ENCODE measurements at regions not wholly inside any gene's neighbourhood (a gene's known extent, or its start where the extent isn't known, plus 50 kb on each side); places are given as distances from the start of the nearest gene placed in this dataset.
"Not testable (repeated sequence)": the region's sequence is repeated elsewhere in the genome, so short reads cannot be mapped to it uniquely, and the experiment has no call there.

DNA sequence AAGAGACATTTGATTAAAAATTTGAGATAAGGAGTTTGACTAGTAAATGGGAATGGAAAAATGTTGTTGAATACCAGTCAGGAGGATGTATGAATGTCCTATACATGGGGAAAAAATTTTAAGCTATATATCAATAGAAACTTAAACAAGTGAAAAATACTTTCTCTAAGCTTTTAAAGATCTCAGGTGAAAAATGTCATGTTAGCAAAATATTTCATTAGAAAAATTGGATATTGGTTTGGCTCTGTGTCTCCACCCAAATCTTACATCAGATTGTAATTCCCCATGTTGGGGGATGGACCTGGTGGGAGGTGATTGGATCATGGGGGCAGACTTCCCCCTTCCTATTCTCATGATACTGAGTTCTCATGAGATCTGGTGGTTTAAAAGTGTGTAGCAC is 279.6 kb upstream of the CADM2 start:
- H3K9me3 ChIP-seq (ENCODE audit: control insufficient read depth, insufficient read depth, low read length), result no peaks in the 10 kb centered on the region
- no peaks in the 10 kb centered on the region for H3K4me1 ChIP-seq (ENCODE audit: control insufficient read depth, insufficient read depth, low read length)
- H3K9ac ChIP-seq (ENCODE audit: low read depth, low read length), result no peak overlapping the region
- H3K4me3 ChIP-seq (ENCODE audit: low read depth, low read length), result no peak overlapping the region
- H3K27me3 ChIP-seq (ENCODE audit: control insufficient read depth, insufficient read depth, low read length), result no peaks in the 10 kb centered on the region
- H3K36me3 ChIP-seq (ENCODE audit: control insufficient read depth, insufficient read depth, low read length), result no peaks in the 10 kb centered on the region

DNA sequence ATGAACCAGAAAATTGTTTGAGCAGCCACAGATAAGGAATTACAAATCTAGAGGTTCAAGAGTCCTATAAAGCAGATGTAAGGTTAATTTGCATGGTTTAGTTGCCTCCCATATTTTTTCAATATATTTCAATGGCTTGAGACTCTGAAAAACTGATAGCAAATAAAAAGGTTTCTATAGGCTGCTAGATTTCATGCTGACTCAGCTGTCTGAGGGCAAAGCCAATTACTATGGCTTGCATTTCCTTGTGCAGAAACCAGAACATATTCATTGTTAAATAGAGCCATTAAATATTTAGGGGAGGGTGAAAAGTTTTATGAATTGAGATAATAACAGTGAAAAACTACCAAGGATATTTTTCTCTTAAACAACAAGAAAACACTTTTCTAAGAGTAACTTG is 278.1 kb upstream of the CADM2 start:
- H3K27me3 ChIP-seq (ENCODE audit: control insufficient read depth, insufficient read depth, low read length), result no peaks in the 10 kb centered on the region

DNA sequence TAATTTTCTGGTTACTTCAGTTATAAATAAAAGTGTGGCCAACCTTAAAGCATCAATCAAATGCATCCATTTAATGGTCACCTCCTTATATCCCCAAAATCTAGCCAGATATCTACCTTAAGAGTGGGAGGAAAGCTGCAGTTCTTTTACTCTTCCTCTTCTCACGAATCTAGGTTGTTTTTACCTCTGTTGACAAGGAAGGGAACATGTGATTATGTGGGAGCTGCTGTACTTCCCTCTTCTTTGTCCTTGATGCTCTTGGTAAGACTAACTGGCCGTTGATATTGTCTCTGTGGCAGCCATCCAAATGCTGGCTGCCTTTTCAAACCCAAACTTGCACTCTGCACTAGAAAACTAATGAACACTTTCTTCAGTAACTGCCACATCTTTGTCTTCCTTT is 275.3 kb upstream of the CADM2 start:
- Histone ChIP-seq H3K9me3 (ENCODE audit: control insufficient read depth, insufficient read depth, low read length) (no peaks in the 10 kb centered on the region), H3K9ac (ENCODE audit: low read depth, low read length) (no peak overlapping the region), H3K27me3 (ENCODE audit: control insufficient read depth, insufficient read depth, low read length) (no peaks in the 10 kb centered on the region), H3K36me3 (ENCODE audit: control insufficient read depth, insufficient read depth, low read length) (no peaks in the 10 kb centered on the region), H3K4me3 (ENCODE audit: low read depth, low read length) (no peak overlapping the region), H3K4me1 (ENCODE audit: control insufficient read depth, insufficient read depth, low read length) (no peaks in the 10 kb centered on the region)

More for the DNA sequence above, 278.1 kb upstream of the CADM2 start:
- Histone ChIP-seq H3K9me3 (ENCODE audit: control insufficient read depth, insufficient read depth, low read length) (no peaks in the 10 kb centered on the region), H3K4me1 (ENCODE audit: control insufficient read depth, insufficient read depth, low read length) (no peaks in the 10 kb centered on the region), H3K4me3 (ENCODE audit: low read depth, low read length) (no peak overlapping the region), H3K9ac (ENCODE audit: low read depth, low read length) (no peak overlapping the region), H3K36me3 (ENCODE audit: control insufficient read depth, insufficient read depth, low read length) (no peaks in the 10 kb centered on the region)

DNA sequence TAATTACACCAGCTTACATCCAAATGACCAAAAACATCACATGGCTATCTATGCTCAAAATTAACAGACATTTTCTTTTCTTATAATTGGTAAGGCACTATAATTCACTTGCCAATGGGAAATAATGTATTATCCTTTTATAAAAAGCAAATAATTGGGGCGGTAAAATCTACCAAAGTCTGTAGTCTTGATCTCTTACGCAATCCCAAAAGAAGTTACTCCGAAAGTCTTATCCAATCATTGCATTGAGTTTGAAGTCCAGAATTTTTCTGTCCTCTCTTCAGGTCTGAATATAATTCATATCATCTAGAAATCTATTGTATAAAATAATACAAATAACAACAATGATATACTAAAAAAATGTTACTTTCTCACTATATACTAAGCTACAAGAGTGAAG is 273.3 kb upstream of the CADM2 start:
- H3K27me3 ChIP-seq (ENCODE audit: control insufficient read depth, insufficient read depth, low read length), result no peaks in the 10 kb centered on the region
- no peaks in the 10 kb centered on the region for H3K9me3 ChIP-seq (ENCODE audit: control insufficient read depth, insufficient read depth, low read length)
- no peaks in the 10 kb centered on the region for H3K36me3 ChIP-seq (ENCODE audit: control insufficient read depth, insufficient read depth, low read length)
- H3K4me3 ChIP-seq (ENCODE audit: low read depth, low read length), result no peak overlapping the region
- H3K4me1 ChIP-seq (ENCODE audit: control insufficient read depth, insufficient read depth, low read length), result no peaks in the 10 kb centered on the region
- no peak overlapping the region for H3K9ac ChIP-seq (ENCODE audit: low read depth, low read length)

DNA sequence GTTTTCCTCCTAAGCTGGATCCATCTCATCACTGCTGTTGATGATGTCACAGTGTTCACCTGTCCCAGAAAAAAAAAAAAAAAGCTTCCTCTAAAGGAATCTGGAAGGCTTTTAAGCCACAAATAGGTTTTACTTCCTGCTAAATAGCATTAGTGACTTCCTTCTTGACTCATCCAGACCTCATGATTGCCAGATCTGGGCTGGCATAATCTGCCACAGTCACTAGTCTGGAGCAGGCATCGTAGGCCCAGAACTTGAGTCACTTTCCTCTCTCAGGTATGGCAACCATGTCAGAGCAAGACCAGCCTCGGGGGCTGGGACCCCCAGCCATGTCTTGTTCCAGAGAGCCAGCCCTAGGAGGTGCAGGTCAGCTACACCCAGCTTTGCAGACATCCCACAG is 266.5 kb upstream of the CADM2 start:
- Histone ChIP-seq H3K4me1 (ENCODE audit: control insufficient read depth, insufficient read depth, low read length) (no peaks in the 10 kb centered on the region), H3K9ac (ENCODE audit: low read depth, low read length) (no peak overlapping the region), H3K9me3 (ENCODE audit: control insufficient read depth, insufficient read depth, low read length) (no peaks in the 10 kb centered on the region), H3K36me3 (ENCODE audit: control insufficient read depth, insufficient read depth, low read length) (no peaks in the 10 kb centered on the region), H3K4me3 (ENCODE audit: low read depth, low read length) (no peak overlapping the region), H3K27me3 (ENCODE audit: control insufficient read depth, insufficient read depth, low read length) (no peaks in the 10 kb centered on the region)

DNA sequence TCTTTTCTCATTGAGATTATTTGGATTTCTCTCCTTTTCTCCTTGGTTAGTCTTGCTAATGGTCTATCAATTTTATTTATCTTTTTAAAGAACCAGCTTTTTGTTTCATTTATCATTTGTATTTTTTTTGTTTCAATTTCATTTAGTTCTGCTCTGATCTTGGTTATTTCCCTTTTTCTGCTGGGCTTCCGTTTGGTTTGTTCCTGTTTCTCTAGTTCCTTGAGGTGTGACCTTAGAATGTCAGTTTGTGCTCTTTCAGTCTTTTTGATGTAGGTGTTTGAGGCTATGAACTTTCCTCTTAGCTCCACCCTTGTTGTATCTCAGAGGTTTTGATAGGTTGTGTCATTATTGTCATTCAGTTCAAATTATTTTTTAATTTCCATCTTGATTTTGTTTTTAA is 248.5 kb upstream of the CADM2 start:
- H3K4me3 ChIP-seq (ENCODE audit: low read depth, low read length); H3K9me3 ChIP-seq (ENCODE audit: control insufficient read depth, insufficient read depth, low read length): not testable (repeated sequence)

DNA sequence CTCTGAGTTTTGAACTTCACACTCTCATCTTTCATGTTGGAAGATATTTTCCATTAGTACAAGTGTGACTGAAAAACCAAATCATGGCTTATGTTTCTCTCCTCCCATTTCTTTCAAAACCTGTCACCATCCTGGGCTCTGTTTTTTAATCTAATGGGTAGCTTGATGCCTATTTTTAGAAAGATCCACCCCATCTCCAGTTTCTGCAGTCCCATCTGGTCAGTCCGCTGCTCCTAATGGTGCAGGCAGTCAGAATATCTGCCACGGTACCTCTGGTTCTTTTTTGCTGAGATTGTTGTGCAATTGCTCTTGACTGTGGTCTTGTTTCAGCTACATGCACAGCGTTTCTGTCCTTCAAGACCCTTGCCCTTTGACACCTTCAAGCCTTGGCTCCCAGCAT is 240.9 kb upstream of the CADM2 start:
- Histone ChIP-seq H3K9me3 (ENCODE audit: control insufficient read depth, insufficient read depth, low read length) (no peaks in the 10 kb centered on the region), H3K36me3 (ENCODE audit: control insufficient read depth, insufficient read depth, low read length) (no peaks in the 10 kb centered on the region), H3K4me3 (ENCODE audit: low read depth, low read length) (no peak overlapping the region)

More for the DNA sequence above, 248.5 kb upstream of the CADM2 start:
- H3K27me3 ChIP-seq (ENCODE audit: control insufficient read depth, insufficient read depth, low read length); H3K36me3 ChIP-seq (ENCODE audit: control insufficient read depth, insufficient read depth, low read length); H3K9ac ChIP-seq (ENCODE audit: low read depth, low read length); H3K4me1 ChIP-seq (ENCODE audit: control insufficient read depth, insufficient read depth, low read length): not testable (repeated sequence)

DNA sequence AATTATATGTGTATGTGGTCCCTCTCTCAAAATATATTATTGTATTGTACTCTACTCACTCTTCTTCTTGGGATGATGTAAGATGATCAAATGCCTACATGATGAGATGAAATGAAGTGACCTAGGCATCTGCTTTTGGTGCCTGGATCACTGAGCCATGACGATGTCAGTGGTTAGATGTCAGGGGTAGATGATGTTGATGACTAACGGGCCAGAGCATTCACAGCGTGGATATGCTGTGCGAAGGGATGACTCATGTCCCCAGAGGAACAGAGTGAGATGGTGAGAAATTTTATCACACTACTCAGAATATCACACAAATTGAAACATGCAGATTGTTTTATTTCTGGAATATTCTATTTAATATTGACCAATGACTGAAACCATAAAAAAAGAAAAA is 233.9 kb upstream of the CADM2 start:
- Histone ChIP-seq H3K9ac (ENCODE audit: low read depth, low read length) (no peak overlapping the region), H3K4me1 (ENCODE audit: control insufficient read depth, insufficient read depth, low read length) (no peaks in the 10 kb centered on the region), H3K36me3 (ENCODE audit: control insufficient read depth, insufficient read depth, low read length) (no peaks in the 10 kb centered on the region), H3K9me3 (ENCODE audit: control insufficient read depth, insufficient read depth, low read length) (no peaks in the 10 kb centered on the region), H3K4me3 (ENCODE audit: low read depth, low read length) (no peak overlapping the region), H3K27me3 (ENCODE audit: control insufficient read depth, insufficient read depth, low read length) (no peaks in the 10 kb centered on the region)

More for the DNA sequence above, 240.9 kb upstream of the CADM2 start:
- no peaks in the 10 kb centered on the region for H3K27me3 ChIP-seq (ENCODE audit: control insufficient read depth, insufficient read depth, low read length)
- no peak overlapping the region for H3K9ac ChIP-seq (ENCODE audit: low read depth, low read length)
- H3K4me1 ChIP-seq (ENCODE audit: control insufficient read depth, insufficient read depth, low read length), result no peaks in the 10 kb centered on the region

DNA sequence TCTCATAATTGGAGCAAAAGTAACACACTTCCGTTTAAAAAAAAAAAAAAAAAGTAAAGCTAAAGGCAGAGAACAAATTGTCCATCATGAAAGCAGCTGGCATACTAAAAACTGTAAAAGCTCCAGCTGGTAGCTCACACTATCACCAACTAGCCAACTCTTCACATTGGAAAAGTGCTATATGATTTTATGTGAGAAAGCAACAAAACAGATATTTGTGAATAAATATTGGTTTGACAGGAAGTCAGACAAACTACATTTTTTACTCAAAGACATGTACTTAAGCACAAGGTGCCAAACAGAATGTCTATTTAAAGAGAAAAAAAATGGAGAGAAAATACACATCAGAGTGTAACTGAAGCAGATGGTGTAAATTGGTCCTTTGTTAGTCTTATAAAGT is 231.2 kb upstream of the CADM2 start:
- Histone ChIP-seq H3K4me3 (ENCODE audit: low read depth, low read length) (no peak overlapping the region), H3K36me3 (ENCODE audit: control insufficient read depth, insufficient read depth, low read length) (no peaks in the 10 kb centered on the region), H3K9ac (ENCODE audit: low read depth, low read length) (no peak overlapping the region), H3K4me1 (ENCODE audit: control insufficient read depth, insufficient read depth, low read length) (no peaks in the 10 kb centered on the region), H3K9me3 (ENCODE audit: control insufficient read depth, insufficient read depth, low read length) (no peaks in the 10 kb centered on the region), H3K27me3 (ENCODE audit: control insufficient read depth, insufficient read depth, low read length) (no peaks in the 10 kb centered on the region)

DNA sequence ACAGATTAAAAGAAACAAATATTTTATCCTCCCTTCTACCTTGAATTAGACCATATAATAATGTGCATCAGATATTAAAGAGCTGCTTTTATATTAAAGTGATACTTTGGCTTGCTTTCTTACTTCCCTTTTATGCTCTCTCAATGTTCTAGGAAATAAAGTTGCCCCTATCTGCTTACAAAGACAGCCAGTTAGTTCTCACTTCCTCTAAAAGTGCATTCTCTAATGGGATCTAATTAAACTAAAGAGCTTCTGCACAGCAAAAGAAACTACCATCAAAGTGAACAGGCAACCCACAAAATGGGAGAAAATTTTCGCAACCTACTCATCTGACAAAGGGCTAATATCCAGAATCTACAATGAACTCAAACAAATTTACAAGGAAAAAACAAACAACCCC is 224.1 kb upstream of the CADM2 start:
- H3K36me3 ChIP-seq (ENCODE audit: control insufficient read depth, insufficient read depth, low read length); H3K27me3 ChIP-seq (ENCODE audit: control insufficient read depth, insufficient read depth, low read length); H3K9ac ChIP-seq (ENCODE audit: low read depth, low read length); H3K9me3 ChIP-seq (ENCODE audit: control insufficient read depth, insufficient read depth, low read length); H3K4me3 ChIP-seq (ENCODE audit: low read depth, low read length); H3K4me1 ChIP-seq (ENCODE audit: control insufficient read depth, insufficient read depth, low read length): not testable (repeated sequence)

DNA sequence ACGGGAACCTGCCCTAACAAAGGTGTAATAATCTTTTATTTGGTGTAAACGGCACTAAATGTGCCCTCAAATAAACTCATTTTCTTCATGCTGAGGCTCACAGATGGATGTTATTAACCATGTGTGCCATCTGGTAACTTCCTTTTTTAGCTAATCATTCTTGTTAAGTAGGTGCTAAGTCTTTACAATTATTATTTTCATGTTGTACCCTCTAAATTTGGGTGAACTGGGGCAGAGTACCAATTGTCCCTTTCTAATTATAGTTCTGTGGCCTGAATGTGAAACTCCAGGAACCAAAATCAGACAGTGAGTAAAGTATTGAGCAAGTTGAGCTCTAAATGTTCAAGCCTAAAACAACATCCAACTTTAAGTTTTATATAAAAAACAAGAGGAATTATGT is 220.7 kb upstream of the CADM2 start:
- no peaks in the 10 kb centered on the region for H3K4me1 ChIP-seq (ENCODE audit: control insufficient read depth, insufficient read depth, low read length)
- H3K36me3 ChIP-seq (ENCODE audit: control insufficient read depth, insufficient read depth, low read length), result no peaks in the 10 kb centered on the region
- no peaks in the 10 kb centered on the region for H3K27me3 ChIP-seq (ENCODE audit: control insufficient read depth, insufficient read depth, low read length)
- H3K9me3 ChIP-seq (ENCODE audit: control insufficient read depth, insufficient read depth, low read length), result no peaks in the 10 kb centered on the region
- H3K4me3 ChIP-seq (ENCODE audit: low read depth, low read length), result no peak overlapping the region
- H3K9ac ChIP-seq (ENCODE audit: low read depth, low read length), result no peak overlapping the region

DNA sequence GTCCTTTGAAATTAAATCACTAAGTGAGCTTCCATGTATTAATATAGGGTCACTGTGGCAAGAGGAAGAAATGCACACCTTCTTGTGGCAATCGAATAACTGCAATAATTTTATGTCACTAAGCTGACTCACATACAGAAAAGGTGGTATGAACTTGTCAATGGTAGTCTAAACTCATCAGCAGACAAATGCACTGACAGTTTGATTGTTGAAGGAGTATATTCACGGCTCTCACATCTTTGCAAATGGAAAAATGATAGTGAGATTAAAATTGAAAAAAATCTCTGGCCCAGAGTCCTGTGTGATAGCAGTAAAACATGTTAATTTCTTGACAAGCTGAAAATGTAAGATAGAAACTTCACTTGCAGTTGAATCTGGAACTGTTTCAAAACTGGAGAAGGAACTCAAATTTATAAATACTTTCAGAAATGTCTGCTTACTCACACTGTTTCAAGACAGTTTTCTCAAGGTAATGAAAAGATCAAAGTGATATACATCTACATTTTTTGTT is 215.8 kb upstream of the CADM2 start:
- no peak overlapping the region for H3K4me3 ChIP-seq (ENCODE audit: low read depth, low read length)
- H3K36me3 ChIP-seq (ENCODE audit: control insufficient read depth, insufficient read depth, low read length), result no peaks in the 10 kb centered on the region
- no peaks in the 10 kb centered on the region for H3K4me1 ChIP-seq (ENCODE audit: control insufficient read depth, insufficient read depth, low read length)
- no peaks in the 10 kb centered on the region for H3K9me3 ChIP-seq (ENCODE audit: control insufficient read depth, insufficient read depth, low read length)
- H3K27me3 ChIP-seq (ENCODE audit: control insufficient read depth, insufficient read depth, low read length), result no peaks in the 10 kb centered on the region
- no peak overlapping the region for H3K9ac ChIP-seq (ENCODE audit: low read depth, low read length)

DNA sequence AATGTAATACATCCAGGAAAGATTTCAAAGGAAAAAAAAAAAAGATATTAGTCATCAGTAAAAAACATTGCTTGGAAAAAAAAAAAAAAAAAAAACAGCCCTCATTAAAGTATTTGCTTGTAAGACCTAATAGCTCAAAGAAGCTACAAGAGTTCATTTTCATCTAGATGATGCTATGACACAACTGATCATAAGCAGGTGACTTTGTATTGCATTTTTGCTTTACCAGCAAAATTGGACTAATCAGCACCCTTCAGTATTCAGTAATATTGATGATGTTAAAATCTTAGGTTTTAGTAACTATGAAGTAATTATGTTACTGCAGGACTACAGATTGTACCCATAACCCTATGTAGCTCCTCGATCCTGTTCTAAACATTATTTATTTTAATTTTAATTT is 214.7 kb upstream of the CADM2 start:
- no peaks in the 10 kb centered on the region for H3K27me3 ChIP-seq (ENCODE audit: control insufficient read depth, insufficient read depth, low read length)
- no peak overlapping the region for H3K9ac ChIP-seq (ENCODE audit: low read depth, low read length)
- no peak overlapping the region for H3K4me3 ChIP-seq (ENCODE audit: low read depth, low read length)
- H3K4me1 ChIP-seq (ENCODE audit: control insufficient read depth, insufficient read depth, low read length), result no peaks in the 10 kb centered on the region
- H3K36me3 ChIP-seq (ENCODE audit: control insufficient read depth, insufficient read depth, low read length), result no peaks in the 10 kb centered on the region
- no peaks in the 10 kb centered on the region for H3K9me3 ChIP-seq (ENCODE audit: control insufficient read depth, insufficient read depth, low read length)
